ENCODE measurements at regions not wholly inside any gene's neighbourhood (a gene's known extent, or its start where the extent isn't known, plus 50 kb on each side); places are given as distances from the start of the nearest gene placed in this dataset.
"Not testable (repeated sequence)": the region's sequence is repeated elsewhere in the genome, so short reads cannot be mapped to it uniquely, and the experiment has no call there.

GRCh38 chr12:131642771-131643170 is 68.1 kb upstream of the SFSWAP start:
- in situ Hi-C loops (cut with MboI; ENCODE audit: low pct_unique_long_range_greater_than_20kb, low sequenced_read_pairs), result no loop called here
- no peak for DNase-seq

- in situ Hi-C loops (cut with MboI; ENCODE audit: low pct_unique_long_range_greater_than_20kb, low sequenced_read_pairs), result no loop called here
- DNase-seq, result no peak
These were observed 67.0 kb upstream of the SFSWAP start for GRCh38 chr12:131643631-131644452.

GRCh38 chr12:131644481-131644880 is 66.4 kb upstream of the SFSWAP start:
- no peak for DNase-seq
- in situ Hi-C loops (cut with MboI; ENCODE audit: low pct_unique_long_range_greater_than_20kb, low sequenced_read_pairs), result no loop called here

GRCh38 chr12:131644917-131645316 is 66.0 kb upstream of the SFSWAP start:
- in situ Hi-C loops (cut with MboI; ENCODE audit: low pct_unique_long_range_greater_than_20kb, low sequenced_read_pairs); DNase-seq: not testable (repeated sequence)

GRCh38 chr12:131645557-131645956 is 65.3 kb upstream of the SFSWAP start:
- in situ Hi-C loops (cut with MboI; ENCODE audit: low pct_unique_long_range_greater_than_20kb, low sequenced_read_pairs); DNase-seq: not testable (repeated sequence)

GRCh38 chr12:131646444-131646843 is 64.4 kb upstream of the SFSWAP start:
- DNase-seq; in situ Hi-C loops (cut with MboI; ENCODE audit: low pct_unique_long_range_greater_than_20kb, low sequenced_read_pairs): not testable (repeated sequence)

GRCh38 chr12:131647667-131648066 is 63.2 kb upstream of the SFSWAP start:
- DNase-seq, result no peak
- in situ Hi-C loops (cut with MboI; ENCODE audit: low pct_unique_long_range_greater_than_20kb, low sequenced_read_pairs), result no loop called here

- DNase-seq; in situ Hi-C loops (cut with MboI; ENCODE audit: low pct_unique_long_range_greater_than_20kb, low sequenced_read_pairs): not testable (repeated sequence)
These were observed 55.3 kb upstream of the SFSWAP start for GRCh38 chr12:131655469-131656174.

GRCh38 chr12:131656796-131657195 is 54.1 kb upstream of the SFSWAP start:
- in situ Hi-C loops (cut with MboI; ENCODE audit: low pct_unique_long_range_greater_than_20kb, low sequenced_read_pairs), result not testable (repeated sequence)

GRCh38 chr12:131658605-131659004 is 52.3 kb upstream of the SFSWAP start:
- DNase-seq; in situ Hi-C loops (cut with MboI; ENCODE audit: low pct_unique_long_range_greater_than_20kb, low sequenced_read_pairs): not testable (repeated sequence)

More at GRCh38 chr12:131656796-131657195, 54.1 kb upstream of the SFSWAP start:
- DNase-seq, result not testable (repeated sequence)

GRCh38 chr12:131659484-131659883 is 51.4 kb upstream of the SFSWAP start:
- DNase-seq; in situ Hi-C loops (cut with MboI; ENCODE audit: low pct_unique_long_range_greater_than_20kb, low sequenced_read_pairs): not testable (repeated sequence)

- in situ Hi-C loops (cut with MboI; ENCODE audit: low pct_unique_long_range_greater_than_20kb, low sequenced_read_pairs), result not testable (repeated sequence)
These were observed 50.9 kb upstream of the SFSWAP start for GRCh38 chr12:131659976-131660375.

GRCh38 chr12:131660401-131660800 is 50.5 kb upstream of the SFSWAP start:
- DNase-seq; in situ Hi-C loops (cut with MboI; ENCODE audit: low pct_unique_long_range_greater_than_20kb, low sequenced_read_pairs): not testable (repeated sequence)

More at GRCh38 chr12:131659976-131660375, 50.9 kb upstream of the SFSWAP start:
- DNase-seq, result not testable (repeated sequence)

Measured in KBM-7 (cell line).